Calu3 (cell line): ENCODE measurements at regions not wholly inside any gene's neighbourhood (a gene's known extent, or its start where the extent isn't known, plus 50 kb on each side); places are given as distances from the start of the nearest gene placed in this dataset.

Experiments
- BruUV-seq: library from RNA; stranded (reverse); fragments of 400-500 nt; replicated peaks from 2 replicates; lab custom pipeline; 2021; lab: Mats Ljungman, UMichigan
- CTCF ChIA-PET: fragments of 300-600 bp; sonication (Branson Sonifier 250); formaldehyde crosslinking; loops from one replicate; lab custom pipeline; 2022; ENCODE audit warnings: antibody characterized with exemption; lab: Charles Lee
- DNase-seq: peaks from one replicate; pipeline ENCODE4 v3.0.0; 2022
- H3K27ac Mint-ChIP-seq: one replicate; pipeline ENCODE4 v1.8.0; 2022; ENCODE audit warnings: mixed read lengths; ENCODE audit not compliant: unreplicated experiment
- H3K27me3 Mint-ChIP-seq: one replicate; pipeline ENCODE4 v1.8.0; 2022; ENCODE audit warnings: mixed read lengths; ENCODE audit not compliant: unreplicated experiment
- H3K36me3 Mint-ChIP-seq: one replicate; pipeline ENCODE4 v1.8.0; 2022; ENCODE audit warnings: mild to moderate bottlenecking, moderate library complexity, mixed read lengths; ENCODE audit not compliant: insufficient read depth, unreplicated experiment
- H3K4me1 Mint-ChIP-seq: one replicate; pipeline ENCODE4 v1.8.0; 2022; ENCODE audit warnings: mild to moderate bottlenecking, low read depth, mixed read lengths; ENCODE audit not compliant: unreplicated experiment
- H3K4me3 Mint-ChIP-seq: one replicate; pipeline ENCODE4 v1.8.0; 2022; ENCODE audit warnings: mild to moderate bottlenecking, low read depth, moderate library complexity, mixed read lengths; ENCODE audit not compliant: unreplicated experiment
- H3K9me3 Mint-ChIP-seq: one replicate; pipeline ENCODE4 v1.8.0; 2022; ENCODE audit warnings: low read depth, mixed read lengths; ENCODE audit not compliant: unreplicated experiment
- CTCF ChIP-seq: fragments of 200-600 bp; IDR thresholded peaks from one replicate; pipeline ENCODE4 v1.8.0; 2022; ENCODE audit warnings: antibody characterized with exemption; ENCODE audit not compliant: unreplicated experiment
- intact Hi-C: fragments of 100-400 bp; cut with micrococcal nuclease; formaldehyde crosslinking; loops from one replicate; pipeline ENCODE4 v1.10.0; 2022; ENCODE audit not compliant: unreplicated experiment

- Mint-ChIP-seq H3K36me3 (peaks cover 19% of the 10 kb centered on the region), H3K27ac (peak overlapping the region; percentile 100), H3K4me1 (peaks cover 41% of the 10 kb centered on the region), H3K4me3 (peak overlapping the region; percentile 58), H3K27me3 (no peaks in the 10 kb centered on the region), H3K9me3 (peaks cover 12% of the 10 kb centered on the region)
- CTCF ChIA-PET = interaction anchor here (1.7 kb wide), 1 partner anchor 124 kb away, joined by 5 read pairs; no protein-coding TSS in a partner anchor
- TF ChIP-seq CTCF = no peak
- DNase-seq = peak; percentile 25
- BruUV-seq = no TSS peak
- intact Hi-C loops = loop anchor here (1.0 to 10.0 kb wide), 5 partner anchors 30 to 268 kb away; no protein-coding TSS in a partner anchor
Observed at GRCh38 chr2:52934323-52934898, 833.2 kb upstream of the CHAC2 start.

GRCh38 chr2:52933878-52934277, 833.7 kb upstream of the CHAC2 start:
- Mint-ChIP-seq H3K36me3 (peaks cover 19% of the 10 kb centered on the region), H3K27ac (peak overlapping the region; percentile 100), H3K4me1 (peaks cover 41% of the 10 kb centered on the region), H3K4me3 (peak overlapping the region; percentile 58), H3K27me3 (no peaks in the 10 kb centered on the region), H3K9me3 (peaks cover 15% of the 10 kb centered on the region)
- DNase-seq = no peak
- CTCF ChIA-PET = interaction anchor here (1.9 kb wide), 1 partner anchor 17 kb away, joined by 5 read pairs; no protein-coding TSS in a partner anchor
- no peak for TF ChIP-seq CTCF
- BruUV-seq = TSS peak; percentile 87
- intact Hi-C loops = loop anchor here (1.0 to 10.0 kb wide), 5 partner anchors 30 to 268 kb away; no protein-coding TSS in a partner anchor

- CTCF ChIA-PET = interaction anchor here (1.9 kb wide), 1 partner anchor 14 kb away, joined by 5 read pairs; no protein-coding TSS in a partner anchor
- no TSS peak for BruUV-seq
- no peak for TF ChIP-seq CTCF
- Mint-ChIP-seq H3K36me3 (peaks cover 19% of the 10 kb centered on the region), H3K4me3 (no peak overlapping the region), H3K27ac (peak overlapping the region; percentile 100), H3K9me3 (peaks cover 15% of the 10 kb centered on the region), H3K4me1 (peaks cover 38% of the 10 kb centered on the region), H3K27me3 (no peaks in the 10 kb centered on the region)
- intact Hi-C loops = loop anchor here (5.0 to 10.0 kb wide), 3 partner anchors 49 to 271 kb away; no protein-coding TSS in a partner anchor
- DNase-seq = no peak
Observed at GRCh38 chr2:52931660-52932059, 835.9 kb upstream of the CHAC2 start.

- peaks cover 22% of the 10 kb centered on the region for H3K4me1 Mint-ChIP-seq
- H3K4me3 Mint-ChIP-seq = no peak overlapping the region
- DNase-seq = no peak
- intact Hi-C loops = no loop called here
- no peaks in the 10 kb centered on the region for H3K27me3 Mint-ChIP-seq
- H3K36me3 Mint-ChIP-seq = peaks cover 10% of the 10 kb centered on the region
- CTCF ChIA-PET = no interaction called here
- BruUV-seq = no TSS peak
- H3K27ac Mint-ChIP-seq = no peak overlapping the region
- peaks cover 15% of the 10 kb centered on the region for H3K9me3 Mint-ChIP-seq
- no peak for TF ChIP-seq CTCF
Observed at GRCh38 chr2:52929412-52929811, 838.2 kb upstream of the CHAC2 start.
